ENCODE measurements at regions not wholly inside any gene's neighbourhood (a gene's known extent, or its start where the extent isn't known, plus 50 kb on each side); places are given as distances from the start of the nearest gene placed in this dataset.

DNA sequence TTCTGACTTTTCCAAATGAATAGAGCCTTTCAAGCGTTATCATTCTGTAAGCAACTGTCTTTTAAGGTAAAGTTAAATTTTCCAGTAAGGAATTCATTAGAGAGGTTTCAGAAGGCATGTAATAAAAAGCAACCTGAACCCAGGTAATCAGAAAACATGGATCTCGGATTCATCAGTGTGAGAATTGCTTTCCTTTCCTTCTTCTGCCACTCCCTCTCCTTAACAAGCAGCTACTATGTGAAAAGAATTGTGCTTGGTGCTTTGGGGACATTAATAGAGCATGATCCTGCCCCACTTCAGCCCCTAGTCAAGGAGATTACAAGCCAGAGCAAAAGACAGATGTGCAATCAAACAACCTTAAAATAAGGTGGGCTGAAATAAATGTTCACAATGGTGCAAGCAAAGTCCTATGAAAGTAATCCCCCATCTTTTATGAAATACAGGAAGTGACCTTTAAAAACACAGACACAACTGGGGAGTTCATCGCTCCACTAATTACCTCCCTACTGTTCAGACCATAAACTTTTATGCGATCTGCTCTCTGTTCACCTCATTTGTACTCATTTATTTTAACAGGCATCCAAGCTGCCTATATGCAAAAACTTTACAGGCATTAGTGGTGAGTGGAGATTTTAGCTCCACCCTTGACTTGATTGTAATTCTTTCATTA, 122.9 kb upstream of the RASGEF1B start:
- TF ChIP-seq, protein P1, sequence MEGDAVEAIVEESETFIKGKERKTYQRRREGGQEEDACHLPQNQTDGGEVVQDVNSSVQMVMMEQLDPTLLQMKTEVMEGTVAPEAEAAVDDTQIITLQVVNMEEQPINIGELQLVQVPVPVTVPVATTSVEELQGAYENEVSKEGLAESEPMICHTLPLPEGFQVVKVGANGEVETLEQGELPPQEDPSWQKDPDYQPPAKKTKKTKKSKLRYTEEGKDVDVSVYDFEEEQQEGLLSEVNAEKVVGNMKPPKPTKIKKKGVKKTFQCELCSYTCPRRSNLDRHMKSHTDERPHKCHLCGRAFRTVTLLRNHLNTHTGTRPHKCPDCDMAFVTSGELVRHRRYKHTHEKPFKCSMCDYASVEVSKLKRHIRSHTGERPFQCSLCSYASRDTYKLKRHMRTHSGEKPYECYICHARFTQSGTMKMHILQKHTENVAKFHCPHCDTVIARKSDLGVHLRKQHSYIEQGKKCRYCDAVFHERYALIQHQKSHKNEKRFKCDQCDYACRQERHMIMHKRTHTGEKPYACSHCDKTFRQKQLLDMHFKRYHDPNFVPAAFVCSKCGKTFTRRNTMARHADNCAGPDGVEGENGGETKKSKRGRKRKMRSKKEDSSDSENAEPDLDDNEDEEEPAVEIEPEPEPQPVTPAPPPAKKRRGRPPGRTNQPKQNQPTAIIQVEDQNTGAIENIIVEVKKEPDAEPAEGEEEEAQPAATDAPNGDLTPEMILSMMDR (IDR thresholded peaks at IDR 0.05), result no peak
- no peak for TF ChIP-seq POLR2A (IDR thresholded peaks at IDR 0.05)
